NAMALWA (cell line): ENCODE measurements at regions not wholly inside any gene's neighbourhood (a gene's known extent, or its start where the extent isn't known, plus 50 kb on each side); places are given as distances from the start of the nearest gene placed in this dataset.

Experiments used
- DNase-seq: peaks from one replicate; pipeline ENCODE4 v3.0.0-alpha.2; 2015; ENCODE audit warnings: low spot score

DNA sequence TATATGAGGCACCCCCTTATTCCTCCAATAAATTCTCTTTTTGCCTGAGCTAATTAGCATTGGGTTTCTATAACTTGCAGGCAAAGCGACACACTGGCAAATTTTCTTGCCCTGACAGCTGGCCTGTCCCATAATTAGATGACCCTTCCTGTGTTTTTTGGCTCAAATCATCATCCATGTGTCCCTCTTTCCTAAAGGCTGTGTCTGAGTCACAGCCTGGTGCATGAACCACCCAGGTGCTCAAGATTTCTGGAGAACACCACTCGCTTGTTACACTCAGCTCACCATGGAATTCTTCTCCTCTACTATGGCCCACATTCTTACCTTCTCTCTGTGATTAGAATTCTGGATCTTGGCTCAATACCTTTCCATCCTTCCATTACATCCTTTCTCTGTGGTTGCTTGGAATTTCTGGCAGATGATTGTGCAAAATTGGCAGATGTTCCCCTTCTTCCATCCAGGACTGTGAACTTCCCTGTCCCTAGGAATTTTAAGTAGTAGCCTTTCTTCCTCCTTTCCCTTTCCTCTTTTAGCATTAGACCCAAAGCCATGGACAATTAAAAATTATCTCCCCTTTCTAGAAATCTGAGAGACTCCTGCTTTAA, 116.0 kb upstream of the ANKRD1 start:
- DNase-seq: no peak

DNA sequence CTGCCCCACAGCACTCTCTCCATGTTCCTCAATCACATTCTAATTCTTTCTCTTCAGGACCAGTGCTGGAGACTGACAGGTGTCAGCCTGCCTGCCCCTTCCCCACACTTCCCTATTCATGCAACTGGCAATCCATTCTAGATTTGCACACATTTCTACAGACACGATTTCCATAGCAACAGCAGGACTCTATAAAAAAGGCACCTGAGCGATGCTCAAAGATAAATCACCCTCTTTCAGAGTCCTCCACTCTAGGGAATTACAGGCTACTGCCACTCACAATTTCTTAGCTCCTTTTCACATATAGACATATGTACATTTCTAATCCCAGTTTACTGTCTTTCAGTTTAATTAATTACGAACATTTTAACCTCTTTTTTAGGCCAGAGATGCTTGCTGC, 118.1 kb upstream of the ANKRD1 start:
- DNase-seq: no peak

DNA sequence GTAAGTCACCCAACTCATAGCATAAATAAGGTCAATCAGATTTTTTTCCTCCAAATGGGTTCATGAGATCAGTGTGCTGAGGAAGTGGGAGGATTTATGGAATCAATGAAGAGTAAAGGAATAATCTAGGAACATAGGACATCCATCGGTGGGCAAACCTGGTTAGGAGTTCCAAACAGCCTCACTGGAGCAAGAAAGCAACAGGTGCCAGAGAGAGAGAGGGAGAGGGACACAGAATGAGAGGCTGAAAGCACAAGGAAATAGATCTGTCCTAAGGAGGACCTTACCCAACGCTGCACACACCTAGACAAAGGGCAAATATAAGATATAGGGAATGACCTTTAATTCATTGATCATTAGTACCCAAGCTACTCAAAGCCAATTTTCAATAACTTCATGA, 119.5 kb upstream of the ANKRD1 start:
- no peak for DNase-seq

DNA sequence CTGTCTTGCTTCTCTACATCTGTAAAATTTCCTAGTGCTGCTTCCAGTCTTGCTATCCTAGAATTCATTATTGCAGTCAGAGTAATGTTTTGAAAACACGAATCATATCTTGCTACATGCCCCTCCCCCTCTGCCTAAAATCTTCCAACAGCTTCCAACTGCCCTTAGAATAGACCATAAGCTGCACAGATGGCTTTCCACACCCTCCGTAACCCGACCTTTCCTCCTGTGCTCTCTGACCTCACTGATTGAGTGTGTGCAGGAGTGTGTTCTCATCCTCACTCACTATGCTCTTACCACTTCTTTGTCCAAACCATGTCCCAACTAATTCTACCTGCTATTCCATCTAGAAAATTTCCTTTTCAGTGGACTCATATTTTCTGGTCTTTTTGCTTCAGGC, 121.2 kb upstream of the ANKRD1 start:
- no peak for DNase-seq

DNA sequence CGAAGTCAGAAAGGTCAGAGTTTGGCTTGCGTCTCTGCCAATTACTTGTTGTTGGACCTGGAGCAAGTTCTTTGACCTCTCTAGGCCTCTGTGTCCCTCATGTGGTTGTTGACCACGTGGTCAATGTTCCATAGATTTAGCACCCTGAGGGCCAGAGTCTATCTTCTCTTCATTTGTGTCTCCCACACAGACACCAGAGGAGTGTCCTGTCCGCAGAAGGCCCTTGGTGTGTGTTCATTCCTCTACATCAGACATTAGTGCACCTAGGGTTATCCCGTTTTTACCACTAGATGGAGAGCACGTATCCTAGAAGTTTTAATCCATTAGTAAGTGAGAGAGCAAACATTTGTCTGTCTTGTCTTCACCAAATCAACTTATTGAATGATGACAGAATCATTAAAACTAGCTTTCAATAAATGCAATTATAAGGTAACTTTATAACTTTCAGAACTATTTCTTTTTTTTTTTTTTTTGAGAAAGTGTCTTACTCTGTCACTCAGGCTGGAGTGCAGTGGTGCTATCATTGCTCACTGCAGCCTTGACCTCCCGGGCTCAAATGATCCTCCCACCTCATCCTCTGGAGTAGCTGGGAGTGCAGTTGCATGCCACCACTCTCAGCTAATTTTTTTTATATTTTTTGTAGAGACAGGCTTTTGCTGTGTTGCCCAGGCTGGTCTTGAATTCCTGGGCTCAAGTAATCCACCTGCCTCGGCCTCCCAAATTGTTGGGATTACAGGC, 122.5 kb upstream of the ANKRD1 start:
- DNase-seq: peak; percentile 27

DNA sequence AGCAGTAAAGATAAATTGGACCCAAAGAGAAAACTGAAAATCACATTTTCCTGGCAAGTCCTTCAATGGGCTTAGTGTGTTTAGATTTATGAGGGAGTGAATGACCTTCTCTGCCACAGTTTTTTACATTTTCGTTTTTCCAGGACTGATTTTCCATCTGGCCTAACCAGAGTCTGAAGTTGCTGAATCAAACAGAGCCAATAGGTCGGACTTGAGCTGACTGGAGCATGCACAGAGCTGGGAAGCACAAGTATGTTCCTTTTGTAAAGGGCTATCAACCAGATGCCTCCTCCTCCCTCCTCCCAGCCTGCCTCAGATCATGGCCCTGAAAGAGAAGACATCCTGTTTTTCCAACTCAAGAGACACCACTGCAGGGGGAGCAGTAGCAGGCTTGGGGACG, 126.0 kb upstream of the ANKRD1 start:
- DNase-seq: no peak

DNA sequence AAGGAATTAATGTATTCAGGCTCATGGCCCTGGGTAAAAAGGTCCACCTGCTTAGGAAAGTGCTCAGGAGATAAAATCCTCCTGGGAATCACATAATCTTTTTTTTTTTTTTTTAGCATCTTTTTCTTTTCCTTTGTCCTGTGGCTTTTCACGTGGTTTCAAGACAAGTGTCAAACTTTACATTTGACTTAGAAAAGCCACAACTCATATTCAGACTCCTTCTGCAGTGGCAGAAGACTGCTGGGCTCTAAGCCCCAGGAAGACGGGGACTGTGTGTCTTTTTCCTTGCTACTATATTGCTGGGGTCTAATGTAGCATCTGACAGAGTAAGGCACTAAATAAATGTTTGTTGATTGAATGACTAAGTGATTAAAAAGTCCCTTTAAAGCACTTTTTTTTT, 127.5 kb upstream of the ANKRD1 start:
- DNase-seq: no peak

DNA sequence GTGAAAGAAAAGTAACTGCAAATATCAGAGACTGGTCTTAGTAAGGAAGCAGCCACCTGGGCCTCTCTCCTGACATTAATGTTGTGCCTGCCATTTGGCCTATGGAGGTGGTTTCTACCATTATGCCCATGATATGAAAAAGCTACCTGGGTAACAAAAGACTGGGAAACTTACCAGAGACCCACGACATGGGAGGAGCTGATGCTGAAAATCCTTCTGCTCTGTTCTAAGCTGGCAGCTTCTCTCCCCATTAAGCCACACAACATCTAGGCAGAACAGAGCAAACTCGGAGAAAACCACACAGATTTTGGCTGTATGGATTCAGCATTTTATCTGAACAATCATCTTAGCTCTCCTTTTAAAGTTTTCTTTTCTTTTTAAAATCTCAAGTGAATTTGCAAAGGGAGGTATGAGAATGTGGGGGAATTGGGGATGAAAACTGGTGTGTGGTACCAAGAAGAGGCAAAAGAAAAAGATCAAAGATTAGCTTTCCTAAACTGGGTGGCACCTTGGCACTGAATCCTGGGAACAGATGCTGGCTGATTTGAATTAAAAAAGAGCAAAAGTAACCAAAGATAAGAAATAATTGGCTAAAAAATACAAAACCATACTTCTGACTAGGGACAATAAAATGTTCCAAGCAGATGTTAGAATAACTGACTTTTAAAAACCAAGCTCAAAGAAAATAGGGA, 128.6 kb upstream of the ANKRD1 start:
- DNase-seq: no peak

DNA sequence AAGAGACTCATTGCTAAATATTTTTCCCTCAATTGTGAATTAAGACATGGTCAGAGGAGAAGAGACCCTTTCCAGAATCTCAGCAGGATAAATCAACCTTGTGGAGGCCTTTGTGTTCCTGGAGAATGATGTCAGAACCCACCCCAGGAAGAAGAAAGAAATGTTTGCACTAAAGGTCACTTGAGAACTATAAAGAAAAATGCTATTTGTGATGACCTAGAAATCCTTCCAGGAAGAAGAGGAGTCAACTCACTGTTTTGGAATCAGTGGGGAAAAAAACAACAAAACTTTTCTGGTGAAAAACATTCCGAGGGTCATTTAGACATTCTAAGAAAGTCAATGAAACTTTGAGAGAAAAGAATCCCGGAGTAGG, 129.1 kb upstream of the ANKRD1 start:
- no peak for DNase-seq

DNA sequence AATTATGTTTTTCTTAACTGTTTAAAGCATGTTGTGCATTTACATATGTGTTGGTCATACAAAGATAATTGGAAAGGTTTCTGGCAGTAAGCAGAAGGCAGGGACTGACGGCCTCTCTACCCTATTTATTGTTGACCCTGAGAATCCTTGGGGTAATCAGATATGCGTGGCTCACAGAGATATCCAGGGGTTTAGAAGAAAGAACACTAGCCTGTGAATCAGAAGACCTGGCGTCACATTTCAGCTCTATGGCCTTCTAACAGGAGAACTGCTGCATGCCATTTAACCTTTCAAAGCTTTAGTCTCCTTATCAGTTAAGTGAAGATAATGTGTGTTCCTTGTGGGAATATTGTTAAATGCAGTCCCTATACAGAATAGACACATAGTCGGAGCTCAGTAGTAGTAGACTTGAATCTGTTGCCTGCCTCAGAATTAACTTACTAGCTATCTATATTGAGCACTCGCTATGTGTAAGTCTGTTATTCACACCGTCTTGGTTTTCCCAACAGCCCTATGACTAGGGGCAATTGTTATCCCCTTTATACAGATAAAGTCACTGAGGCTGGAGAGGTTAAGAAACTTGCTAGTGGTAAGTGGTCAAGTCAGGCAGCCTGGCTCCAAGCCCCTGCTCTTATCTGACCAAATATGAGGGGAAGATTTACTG, 129.6 kb upstream of the ANKRD1 start:
- no peak for DNase-seq

DNA sequence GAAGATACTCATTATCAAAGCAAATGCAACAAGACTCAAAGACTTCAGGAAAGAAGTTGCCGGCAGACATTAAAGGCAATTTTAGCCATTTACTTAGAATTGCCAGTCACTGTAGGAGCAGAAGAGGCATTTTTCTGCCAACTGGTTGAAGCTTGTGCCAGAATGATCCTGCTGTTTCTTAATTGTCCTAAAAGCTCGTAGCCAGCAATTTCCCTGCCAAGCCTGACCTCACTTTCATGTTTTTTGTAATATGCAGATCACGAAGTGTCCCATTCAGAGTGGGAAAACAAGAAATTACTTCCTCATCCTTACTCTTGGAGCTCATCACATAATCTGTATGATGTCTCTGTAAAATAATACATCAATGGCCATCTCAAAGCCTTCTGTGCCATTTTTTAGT, 130.9 kb upstream of the ANKRD1 start:
- no peak for DNase-seq

DNA sequence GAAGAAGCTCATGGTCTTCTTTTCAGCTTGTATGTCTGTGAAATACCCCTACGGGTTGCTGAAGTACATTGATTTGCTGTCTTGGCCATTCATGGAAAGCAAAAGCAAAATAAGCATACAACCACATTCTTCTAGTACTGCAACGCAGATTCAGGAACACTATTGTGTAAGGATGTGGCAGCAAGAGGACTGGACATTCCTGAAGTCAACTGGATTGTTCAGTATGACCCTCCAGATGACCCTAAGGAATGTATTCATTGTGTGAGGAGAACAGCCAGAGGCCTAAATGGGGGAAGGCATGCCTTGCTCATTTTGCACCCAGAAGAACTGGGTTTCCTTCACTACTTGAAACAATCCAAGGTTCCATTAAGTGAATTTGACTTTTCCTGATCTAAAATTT, 133.4 kb upstream of the ANKRD1 start:
- DNase-seq: no peak

DNA sequence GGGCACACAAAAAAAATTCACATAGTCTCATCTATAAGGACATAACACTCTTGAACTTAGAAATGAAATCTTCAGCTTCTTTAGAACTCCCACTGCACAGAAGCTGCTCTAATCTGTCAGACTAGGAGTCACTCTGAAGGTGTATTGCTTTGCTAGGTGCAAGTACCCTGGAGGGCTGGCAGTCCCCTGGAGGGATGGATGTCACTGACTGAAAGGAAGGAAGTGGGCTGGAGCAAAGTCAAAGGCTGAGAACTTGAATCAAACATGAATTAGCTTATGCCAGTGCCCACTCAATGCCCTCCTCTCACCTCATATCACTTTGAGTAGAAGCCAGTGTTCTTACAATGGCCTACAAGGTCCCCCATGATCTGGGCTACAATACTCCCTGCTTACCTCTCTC, 140.3 kb upstream of the ANKRD1 start:
- DNase-seq: no peak

DNA sequence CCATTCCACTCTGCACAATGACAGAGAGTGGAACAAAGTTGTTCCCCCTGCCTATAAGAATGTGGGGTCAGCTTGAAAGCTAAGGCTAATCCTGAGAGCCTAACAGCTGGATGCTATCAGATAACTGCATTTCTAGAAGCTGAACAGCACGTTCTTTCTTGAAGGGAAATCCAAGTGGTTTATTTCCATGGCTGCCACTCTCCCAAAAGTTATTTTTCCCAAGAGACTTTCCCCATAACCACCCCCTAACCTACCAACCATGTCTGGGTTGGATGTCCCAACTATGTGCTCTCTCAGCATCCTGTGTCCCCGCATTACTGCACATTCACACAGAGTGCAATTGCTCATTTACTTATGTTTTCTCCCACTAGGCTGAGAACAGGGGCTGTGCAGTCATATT, 140.7 kb upstream of the ANKRD1 start:
- no peak for DNase-seq

DNA sequence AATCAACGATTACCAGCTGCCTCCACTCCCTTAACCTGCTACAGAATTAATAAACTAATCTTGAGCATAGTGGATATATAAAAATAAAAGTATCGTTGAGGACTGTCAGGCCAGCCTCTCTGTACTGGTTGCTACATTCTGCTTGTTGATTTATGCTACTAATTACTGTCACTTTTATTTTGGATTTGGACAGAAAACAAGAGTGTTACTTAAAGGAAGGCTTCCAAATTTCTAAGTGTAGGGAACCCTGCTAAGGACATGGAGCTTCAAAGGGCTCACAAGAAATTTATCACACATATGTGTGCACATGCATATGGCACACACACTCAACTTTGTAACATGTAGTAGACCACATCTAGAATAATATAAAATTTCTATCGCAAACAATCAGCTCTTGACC, 141.2 kb upstream of the ANKRD1 start:
- no peak for DNase-seq

DNA sequence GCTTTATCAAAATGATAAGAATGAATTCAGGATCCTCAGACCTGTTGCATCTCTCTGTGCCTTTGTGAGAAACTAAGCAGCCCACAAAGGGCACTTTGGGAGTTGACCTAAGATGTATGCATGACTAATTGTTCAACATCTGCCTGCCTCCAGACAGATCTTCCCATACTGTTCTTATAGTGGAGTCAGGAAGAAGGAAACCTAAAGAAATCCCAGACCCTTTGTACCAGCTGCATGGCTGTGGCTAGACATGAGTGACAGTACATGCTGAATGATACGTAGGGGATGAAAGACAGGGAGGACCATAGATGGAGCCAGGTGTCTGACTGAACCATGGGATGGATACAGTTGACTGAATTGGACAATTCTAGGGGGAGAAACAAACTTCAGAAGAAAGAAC, 148.7 kb upstream of the PCGF5 start:
- no peak for DNase-seq

DNA sequence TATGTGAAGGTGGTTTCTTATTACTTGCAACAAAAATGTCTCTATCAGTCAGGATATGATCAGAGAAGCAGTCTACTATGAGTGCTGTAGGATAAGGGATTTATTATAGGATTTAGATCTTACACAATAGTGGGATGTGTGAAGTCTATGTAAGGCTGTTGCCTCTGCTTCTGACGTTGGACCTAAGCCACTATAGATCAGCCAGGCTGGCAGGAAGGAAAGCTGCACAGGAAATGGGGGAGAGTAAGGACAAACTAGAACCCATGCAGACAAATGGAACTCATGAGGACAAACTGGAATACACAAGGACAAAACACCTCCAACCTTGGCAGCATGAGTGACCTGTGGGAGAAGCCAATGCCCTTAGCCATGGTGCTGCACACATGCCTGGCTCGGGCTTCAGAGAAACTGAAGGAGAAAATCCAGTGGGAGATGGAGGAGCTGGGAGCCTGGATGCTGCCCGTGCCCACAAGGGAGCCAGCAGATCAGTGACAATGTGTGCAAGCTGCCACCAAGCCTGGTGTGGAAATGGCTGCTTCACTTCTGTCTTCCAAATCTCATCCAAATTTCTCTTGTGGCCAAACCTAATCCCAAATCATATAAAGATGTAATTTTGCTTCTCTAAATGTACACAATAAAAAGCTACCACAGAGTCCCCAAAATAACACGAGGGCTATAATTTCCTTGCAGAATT, 147.0 kb upstream of the PCGF5 start:
- no peak for DNase-seq

DNA sequence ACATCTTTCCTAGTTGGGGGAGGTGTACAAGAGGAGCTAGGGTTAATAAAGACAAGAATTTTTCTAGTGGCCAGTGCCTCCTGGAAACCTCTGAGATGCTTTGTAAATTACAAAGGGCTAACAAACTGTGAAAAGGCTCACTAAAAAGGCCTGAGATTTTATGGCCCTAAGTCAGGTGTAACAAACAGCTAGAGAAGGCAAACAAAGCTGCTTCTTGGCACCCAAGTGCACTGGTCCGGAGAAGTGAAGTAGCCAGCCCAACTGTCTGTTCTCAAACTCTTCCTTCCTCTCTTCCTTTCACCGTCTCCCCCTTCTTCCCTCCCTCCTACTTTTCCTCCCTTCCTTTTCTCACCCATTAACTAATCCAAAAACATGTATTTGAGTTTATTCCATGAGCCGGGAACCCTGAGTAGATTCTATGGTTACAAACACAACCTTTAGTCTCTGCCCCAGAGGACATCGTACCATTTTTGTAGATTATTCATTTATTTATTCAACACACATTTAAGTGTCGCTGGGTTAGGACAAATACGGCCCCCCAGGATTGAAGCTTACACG, 143.4 kb upstream of the PCGF5 start:
- no peak for DNase-seq

DNA sequence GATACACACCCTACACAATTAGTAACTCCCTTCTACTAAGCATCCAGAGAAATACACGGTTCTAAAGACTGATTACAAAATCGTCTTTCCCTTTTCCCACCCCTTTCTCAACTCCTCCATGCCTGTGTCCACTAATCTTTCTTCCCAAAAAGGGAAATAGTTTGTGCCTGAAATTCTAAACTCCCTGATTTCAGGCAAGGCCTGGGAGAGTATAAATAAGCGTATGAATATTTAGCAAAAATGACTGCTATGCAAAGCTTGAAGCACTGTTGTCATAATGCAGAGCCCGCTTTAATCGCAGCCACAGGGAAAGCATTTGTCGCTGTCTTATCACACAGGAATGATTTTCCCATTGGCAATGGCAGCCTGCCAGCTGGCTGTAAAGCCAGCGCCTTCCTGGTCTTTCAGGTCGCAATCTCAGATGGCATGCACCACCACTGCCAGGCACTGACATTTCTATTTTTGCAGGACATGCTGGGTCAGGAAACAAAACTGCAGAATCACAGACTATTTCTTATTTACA, 142.9 kb upstream of the PCGF5 start:
- DNase-seq: no peak

DNA sequence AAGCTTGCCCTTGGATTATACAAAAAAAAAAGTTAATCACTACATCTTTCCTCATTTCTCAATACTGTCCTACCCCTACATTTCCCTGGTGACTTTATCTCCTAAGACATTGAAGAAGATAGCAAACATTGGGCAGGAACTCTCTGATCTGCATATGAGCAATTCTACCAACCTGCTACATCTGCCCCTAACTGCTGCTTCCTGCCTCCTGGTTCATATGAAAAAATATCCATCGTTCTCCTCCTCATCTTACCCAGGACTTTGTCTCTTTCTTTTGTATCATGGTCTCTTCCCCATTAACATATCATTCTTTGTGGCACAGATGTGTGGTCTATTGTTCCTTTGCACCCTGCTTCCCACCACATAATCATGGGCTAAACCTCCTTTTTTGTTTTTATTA, 139.7 kb upstream of the PCGF5 start:
- no peak for DNase-seq

DNA sequence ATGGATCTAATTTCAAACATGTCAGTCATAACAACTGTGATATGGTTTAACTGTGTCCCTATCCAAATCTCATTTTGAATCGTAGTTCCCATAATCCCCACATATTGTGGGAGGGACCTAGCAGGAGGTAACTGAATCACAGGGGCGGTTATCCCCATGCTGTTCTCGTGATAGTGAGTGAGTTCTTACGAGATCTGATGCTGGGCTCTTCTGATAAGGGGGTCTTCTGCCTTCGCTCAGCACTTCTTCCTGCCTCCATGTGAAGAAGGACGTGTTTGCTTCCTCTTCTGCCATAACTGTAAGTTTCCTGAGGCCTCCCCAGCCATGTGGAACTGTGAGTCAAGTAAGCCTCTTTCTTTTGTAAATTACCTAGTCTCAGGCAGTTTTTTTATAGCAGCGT, 138.0 kb upstream of the PCGF5 start:
- no peak for DNase-seq
